Transverse colon (tissue), 4 donors: ENCODE measurements at regions not wholly inside any gene's neighbourhood (a gene's known extent, or its start where the extent isn't known, plus 50 kb on each side); places are given as distances from the start of the nearest gene placed in this dataset.

Experiments
- DNase-seq: peaks from one replicate; pipeline ENCODE4 v3.0.0-alpha.2; 2019
- H3K27ac ChIP-seq, 4 donors: fragments of 200-600 bp; sonication (generic); 2 replicates each; pipeline ENCODE4 v1.5.1; 2016 to 2018; ENCODE audit warnings: inconsistent platforms in 4 of 4
- H3K27me3 ChIP-seq: fragments of 200-600 bp; sonication (generic); 2 replicates; pipeline ENCODE4 v1.5.1; 2017; ENCODE audit warnings: inconsistent platforms
- H3K36me3 ChIP-seq, 4 donors: fragments of 200-600 bp; sonication (generic); 2 replicates each; pipeline ENCODE4 v1.5.1; 2017 to 2019; ENCODE audit warnings: inconsistent platforms in 4 of 4
- H3K4me1 ChIP-seq, 4 donors: fragments of 200-600 bp; sonication (generic); 2 replicates each; pipeline ENCODE4 v1.5.1; 2017 to 2020; ENCODE audit warnings: inconsistent platforms in 4 of 4
- H3K4me3 ChIP-seq, 4 donors: fragments of 200-600 bp; sonication (generic); 1 replicate in 1 of 4; 2 replicates in 3 of 4; pipeline versions ENCODE4 v1.5.1 to v1.6.1; 2017 to 2019; ENCODE audit warnings: inconsistent platforms in 4 of 4
- H3K9me3 ChIP-seq, 2 donors: fragments of 200-600 bp; sonication (generic); 2 replicates each; pipeline ENCODE4 v1.5.1; 2017 to 2019; ENCODE audit warnings: inconsistent platforms in 2 of 2
- CTCF ChIP-seq, 5 experiments: fragments of 200-600 bp in 3 of 5; fragments of 450-650 bp in 2 of 5; sonication (generic) in 3 of 5; IDR thresholded peaks; 1 replicate in 2 of 5; 2 replicates in 3 of 5; pipeline ENCODE4 v1.5.1; 2016 to 2017; ENCODE audit warnings: antibody characterized with exemption in 5 of 5, inconsistent platforms in 3 of 5, mild to moderate bottlenecking in 2 of 5, moderate library complexity in 1 of 5
- EP300 ChIP-seq: sonication (generic); formaldehyde crosslinking; IDR thresholded peaks from one replicate; pipeline ENCODE4 v1.6.1; 2017; ENCODE audit warnings: antibody characterized with exemption, low read depth
- POLR2A ChIP-seq: fragments of 450-650 bp; IDR thresholded peaks from one replicate; pipeline ENCODE4 v1.6.1; 2016; ENCODE audit warnings: antibody characterized with exemption, mild to moderate bottlenecking, moderate library complexity
- POLR2AphosphoS5 ChIP-seq, 3 donors: sonication (generic); formaldehyde crosslinking; IDR thresholded peaks; one replicate each; pipeline ENCODE4 v1.6.1; 2016; ENCODE audit warnings: antibody characterized with exemption in 3 of 3
- WGBS, 2 donors: methylation state at CpG; one replicate each; pipeline ENCODE4 v1.1.5; 2018; ENCODE audit warnings: low coverage in 1 of 2; 5-methylcytosine and 5-hydroxymethylcytosine counted together
- in situ Hi-C, 4 donors: fragments of 200-750 bp; cut with MboI; loops; one replicate each; pipeline versions ENCODE4 v1.15.0 to v1.15.1; 2017; ENCODE audit warnings: low sequenced_read_pairs in 3 of 4, low pct_ligation_motif_present in 1 of 4, low pct_unique_long_range_greater_than_20kb in 1 of 4
- intact Hi-C: fragments of 100-400 bp; cut with DNase I; formaldehyde crosslinking; loops from one replicate; pipeline ENCODE4 v1.15.1; 2023; ENCODE audit warnings: low total_unique reads

DNA sequence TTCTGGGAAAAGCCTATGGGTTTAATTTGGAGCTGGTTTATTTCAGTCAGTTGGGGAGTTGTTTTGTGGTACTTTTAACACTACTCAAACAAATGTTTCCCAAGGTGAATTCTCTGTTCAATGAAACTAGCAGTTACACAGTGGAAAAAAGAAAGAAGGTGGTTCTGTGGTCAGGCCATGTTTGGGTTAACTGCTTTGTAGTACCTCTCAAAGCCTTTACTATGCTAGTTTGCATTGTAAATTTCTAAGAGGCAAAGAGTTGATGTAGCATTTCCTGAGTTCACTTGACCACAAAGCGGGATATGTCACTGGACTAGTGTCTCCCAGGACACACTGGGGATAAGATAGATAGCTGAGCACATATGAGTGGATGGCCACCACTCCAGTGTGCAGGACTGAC is 145.4 kb downstream of the KIF20B start:
- Histone ChIP-seq H3K9me3 (no peaks in the 10 kb centered on the region), H3K27ac (no peak overlapping the region), H3K4me1 (no peaks in the 10 kb centered on the region), H3K4me3 (no peak overlapping the region), H3K36me3 (no peaks in the 10 kb centered on the region), H3K27me3 (no peaks in the 10 kb centered on the region)
- in situ Hi-C loops, result no loop called here
- WGBS, 2 donors, result 77% methylated on average over 1 of the region's 1 CpG; no CpG with 5 or more reads in 1 of the 2 donors
- intact Hi-C loops, result no loop called here
- TF ChIP-seq POLR2AphosphoS5 (IDR thresholded peaks at IDR 0.05) (no peak), EP300 (no peak), CTCF (IDR thresholded peaks at IDR 0.05) (no peak), POLR2A (no peak)
- no peak for DNase-seq

DNA sequence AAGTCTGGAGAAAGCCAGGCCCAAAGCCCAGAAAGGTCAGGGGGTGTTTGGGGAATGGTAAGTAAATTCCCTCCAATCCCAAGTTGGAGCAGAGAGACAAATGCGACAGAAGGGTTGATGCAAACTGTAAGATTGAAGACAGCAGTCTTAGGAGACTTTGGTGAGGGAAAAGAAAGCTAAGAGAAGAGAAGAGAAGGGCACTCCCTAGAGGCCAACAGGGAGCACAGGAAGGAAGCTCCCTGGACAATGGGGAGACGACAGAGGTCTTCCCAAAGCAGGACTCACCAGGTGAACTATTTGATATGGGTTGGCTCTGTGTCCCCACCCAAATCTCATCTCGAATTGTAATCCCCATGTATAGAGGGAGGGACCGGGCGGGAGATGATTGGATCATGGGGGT is 151.5 kb downstream of the KIF20B start:
- no peaks in the 10 kb centered on the region for H3K27me3 ChIP-seq

DNA sequence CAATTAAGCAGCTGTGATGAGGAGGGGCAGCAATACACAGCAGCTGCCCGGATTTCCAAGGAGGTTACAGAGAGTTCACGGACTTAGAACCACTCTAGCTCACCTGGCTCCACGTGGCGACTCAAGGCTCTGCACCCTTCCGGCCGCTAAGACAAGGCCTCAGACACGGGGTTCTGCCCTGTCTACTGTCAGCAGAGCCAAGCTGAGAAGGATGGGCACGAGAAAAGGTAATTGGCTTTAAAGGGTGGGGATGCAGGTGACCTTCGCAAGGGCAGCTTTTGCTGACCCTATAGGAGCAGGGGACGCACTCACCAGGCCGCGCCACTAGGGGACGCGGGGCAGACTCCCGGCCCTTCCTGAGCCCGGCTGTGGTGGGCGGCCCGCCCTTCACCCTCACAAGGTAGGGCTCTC is 152.4 kb downstream of the KIF20B start:
- H3K27ac ChIP-seq, result no peak overlapping the region
- TF ChIP-seq EP300 (no peak), POLR2A (no peak), POLR2AphosphoS5 (IDR thresholded peaks at IDR 0.05) (no peak), CTCF (IDR thresholded peaks at IDR 0.05) (no peak)
- H3K9me3 ChIP-seq, result no peaks in the 10 kb centered on the region
- H3K36me3 ChIP-seq, result no peaks in the 10 kb centered on the region
- no peak overlapping the region for H3K4me3 ChIP-seq
- in situ Hi-C loops, result no loop called here
- intact Hi-C loops, result no loop called here
- DNase-seq, result no peak
- H3K27me3 ChIP-seq, result no peaks in the 10 kb centered on the region
- H3K4me1 ChIP-seq, result no peaks in the 10 kb centered on the region
- WGBS, 2 donors, result 79% methylated on average over 18 of the region's 18 CpGs; no CpG with 5 or more reads in 1 of the 2 donors

More for the DNA sequence above, 151.5 kb downstream of the KIF20B start:
- no peak for TF ChIP-seq POLR2A
- TF ChIP-seq CTCF (IDR thresholded peaks at IDR 0.05), result no peak
- Histone ChIP-seq H3K4me3 (no peak overlapping the region), H3K36me3 (no peaks in the 10 kb centered on the region), H3K27ac (no peak overlapping the region), H3K9me3 (no peaks in the 10 kb centered on the region), H3K4me1 (no peaks in the 10 kb centered on the region)
- WGBS, 2 donors, result 87 to 100% methylated on average over 4 to 5 of the region's 5 CpGs
- in situ Hi-C loops (no loop called here), intact Hi-C loops (no loop called here)
- DNase-seq, result no peak

DNA sequence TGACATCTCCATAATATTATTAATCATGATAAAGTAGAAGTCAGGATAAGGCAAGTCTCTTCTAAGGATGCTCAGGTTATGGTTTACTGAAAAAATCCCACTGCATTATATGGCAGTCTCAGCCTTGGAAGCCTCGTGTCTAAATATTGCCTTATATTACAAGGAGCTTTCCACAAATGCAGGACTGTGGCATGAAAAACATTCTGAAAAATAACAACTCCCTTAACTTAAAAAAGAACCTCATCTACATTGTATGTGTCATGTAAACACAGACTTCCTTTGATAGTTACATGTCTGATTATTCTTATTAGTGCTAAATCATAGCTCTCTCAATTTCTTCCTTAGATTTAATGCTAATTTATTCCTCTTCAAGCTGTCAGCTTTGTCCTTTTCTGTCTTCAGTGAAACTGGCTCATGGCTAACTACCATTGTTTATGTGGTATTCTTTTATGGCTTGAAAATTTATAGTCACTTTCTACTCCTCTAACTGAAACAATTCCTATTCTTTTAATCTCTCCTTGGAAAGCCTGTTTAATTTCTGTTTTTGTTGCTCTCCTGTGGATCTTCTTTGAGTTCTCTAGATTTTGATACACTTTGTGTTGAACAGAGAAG is 156.1 kb downstream of the KIF20B start:
- TF ChIP-seq POLR2A (no peak), POLR2AphosphoS5 (IDR thresholded peaks at IDR 0.05) (no peak), EP300 (no peak), CTCF (IDR thresholded peaks at IDR 0.05) (no peak)
- WGBS, 2 donors, result 45 to 60% methylated on average over 1 of the region's 1 CpG
- peaks cover 0 to 9% (median 0%) of the 10 kb centered on the region in 4 donors for H3K4me1 ChIP-seq

More for the DNA sequence above, 156.1 kb downstream of the KIF20B start:
- no peak for DNase-seq
- H3K27me3 ChIP-seq, result no peaks in the 10 kb centered on the region
- no peaks in the 10 kb centered on the region for H3K36me3 ChIP-seq
- H3K27ac ChIP-seq, result no peak overlapping the region
- H3K4me3 ChIP-seq, result no peak overlapping the region
- intact Hi-C loops (no loop called here), in situ Hi-C loops (no loop called here)
- H3K9me3 ChIP-seq, result no peaks in the 10 kb centered on the region
